Stimulated activated CD4-positive, alpha-beta T cell treated with anti-CD3 and anti-CD28 coated beads, Interleukin-4, amount 100 ng/mL, for 24 hours (primary cell): ENCODE measurements at regions not wholly inside any gene's neighbourhood (a gene's known extent, or its start where the extent isn't known, plus 50 kb on each side); places are given as distances from the start of the nearest gene placed in this dataset.
A peak's percentile ranks its signal among the peaks of the same experiment; 100 is the strongest.
"Not testable (repeated sequence)": the region's sequence is repeated elsewhere in the genome, so short reads cannot be mapped to it uniquely, and the experiment has no call there.

Experiments used
- DNase-seq: peaks from one replicate; pipeline ENCODE4 v3.0.0-alpha.2; 2020

- DNase-seq, result no peak
Measured at GRCh38 chr20:17834804-17835203, 133.8 kb downstream of the SNX5 start.

DNA sequence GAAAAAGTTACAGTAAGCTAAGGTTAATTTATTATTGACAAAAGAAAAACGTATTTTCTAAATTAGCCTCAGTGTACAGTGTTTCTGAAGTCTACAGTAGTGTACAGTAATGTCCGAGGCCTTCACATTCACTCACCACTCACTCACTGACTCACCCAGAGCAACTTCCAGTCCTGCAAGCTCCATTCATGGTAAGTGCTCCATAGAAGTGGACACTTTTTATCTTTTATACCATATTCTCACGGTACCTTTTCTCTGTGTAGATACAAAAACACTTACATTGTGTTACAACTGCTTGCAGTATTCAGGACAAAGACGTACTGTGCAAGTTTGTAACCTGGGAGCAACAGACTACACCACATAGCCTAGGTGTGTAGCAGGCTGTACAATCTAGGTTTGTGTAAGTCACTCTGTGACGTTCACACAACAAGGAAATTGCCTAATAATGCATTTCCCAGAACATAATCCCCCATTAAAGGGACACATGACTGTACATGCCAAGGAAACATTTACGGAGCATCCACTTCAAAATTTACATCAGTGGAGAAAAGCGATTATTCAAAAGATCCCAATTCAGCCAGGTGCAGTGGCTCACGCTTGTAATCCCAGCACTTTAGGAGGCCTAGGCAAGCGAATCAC lies 133.4 kb downstream of the BANF2 start:
- no peak for DNase-seq

DNA sequence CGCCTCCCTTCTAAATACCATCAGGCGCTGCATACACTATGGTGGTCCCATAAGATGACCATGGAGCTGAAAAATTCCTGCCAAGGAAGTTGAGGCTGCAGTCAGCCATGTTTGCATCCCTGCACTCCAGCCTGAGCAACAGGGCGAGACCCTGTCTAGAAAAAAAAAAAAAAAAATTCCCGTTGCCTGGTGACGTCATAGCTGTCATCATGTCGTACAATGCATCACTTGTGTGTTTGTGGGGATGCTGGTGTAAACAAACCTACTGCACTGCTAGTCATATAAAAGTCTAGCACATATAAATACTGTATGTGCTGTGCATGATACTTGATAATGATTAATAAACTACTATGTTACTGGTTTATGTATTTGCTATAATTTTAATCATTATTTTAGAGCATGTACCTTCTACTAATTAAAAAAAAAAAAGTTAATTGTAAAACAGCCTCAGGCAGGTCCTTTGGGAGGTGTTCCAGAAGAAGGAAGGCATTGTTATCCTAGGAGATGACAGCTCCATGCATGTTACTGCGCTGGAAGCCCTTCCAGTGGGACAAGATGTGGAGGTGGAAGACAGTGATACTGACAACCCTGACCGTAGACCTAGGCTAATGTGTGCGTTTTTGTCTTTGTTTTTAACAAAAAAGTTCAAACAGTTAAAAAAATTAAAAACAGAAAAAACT lies 132.6 kb downstream of the BANF2 start:
- no peak for DNase-seq

DNA sequence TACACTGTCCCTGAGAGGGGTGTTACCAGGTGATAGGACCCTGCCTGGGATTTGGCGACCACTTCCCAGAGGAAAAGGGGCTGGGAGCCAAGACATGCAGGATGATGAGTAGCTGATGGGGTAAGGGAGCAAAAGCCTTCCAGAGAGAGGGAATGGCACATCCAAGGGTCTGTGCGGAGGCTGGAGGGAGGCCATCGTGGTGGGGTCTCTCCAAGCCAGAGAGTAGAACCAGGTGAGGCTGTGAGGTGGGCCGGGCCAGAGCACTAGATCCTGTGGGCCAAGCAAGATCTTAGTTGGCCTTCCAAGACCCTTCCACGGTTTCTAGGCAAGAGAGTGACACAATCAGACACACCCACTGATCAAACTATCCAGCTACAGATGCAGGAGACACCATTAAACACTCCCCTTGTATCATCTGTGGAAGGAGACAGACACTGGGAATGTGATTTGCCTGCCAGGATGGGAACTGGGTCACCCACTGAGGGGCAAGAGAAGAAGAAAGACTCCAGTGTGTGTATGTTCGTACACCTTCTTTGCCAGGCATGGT lies 128.9 kb downstream of the BANF2 start:
- DNase-seq, result no peak

GRCh38 chr20:17827759-17828559 lies 128.2 kb downstream of the BANF2 start:
- no peak for DNase-seq

DNA sequence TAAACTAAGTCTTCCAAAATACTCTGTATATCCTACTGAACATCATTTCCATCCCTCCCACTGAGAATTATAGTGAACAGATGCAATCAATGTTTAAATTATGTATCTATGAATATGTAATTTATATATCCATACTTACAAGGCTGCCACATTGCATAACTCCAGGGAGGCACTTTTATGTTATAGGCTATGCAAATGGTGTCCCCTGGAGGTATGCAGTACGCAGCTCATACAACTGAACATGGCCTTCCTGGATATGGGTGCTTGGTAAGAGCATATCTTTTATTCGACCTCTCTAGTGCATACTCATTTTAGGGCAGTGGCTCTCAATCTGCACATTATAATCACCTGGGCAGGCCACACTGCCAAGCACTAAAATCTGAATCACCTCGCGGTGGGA lies 127.3 kb downstream of the BANF2 start:
- no peak for DNase-seq

GRCh38 chr20:17825960-17826843 lies 126.4 kb downstream of the BANF2 start:
- DNase-seq, result peak; percentile 20

- no peak for DNase-seq
Measured at GRCh38 chr20:17825252-17825959, 125.6 kb downstream of the BANF2 start.

- no peak for DNase-seq
Measured at GRCh38 chr20:17824676-17825251, 125.0 kb downstream of the BANF2 start.

GRCh38 chr20:17823409-17824144 lies 123.8 kb downstream of the BANF2 start:
- DNase-seq, result no peak

DNA sequence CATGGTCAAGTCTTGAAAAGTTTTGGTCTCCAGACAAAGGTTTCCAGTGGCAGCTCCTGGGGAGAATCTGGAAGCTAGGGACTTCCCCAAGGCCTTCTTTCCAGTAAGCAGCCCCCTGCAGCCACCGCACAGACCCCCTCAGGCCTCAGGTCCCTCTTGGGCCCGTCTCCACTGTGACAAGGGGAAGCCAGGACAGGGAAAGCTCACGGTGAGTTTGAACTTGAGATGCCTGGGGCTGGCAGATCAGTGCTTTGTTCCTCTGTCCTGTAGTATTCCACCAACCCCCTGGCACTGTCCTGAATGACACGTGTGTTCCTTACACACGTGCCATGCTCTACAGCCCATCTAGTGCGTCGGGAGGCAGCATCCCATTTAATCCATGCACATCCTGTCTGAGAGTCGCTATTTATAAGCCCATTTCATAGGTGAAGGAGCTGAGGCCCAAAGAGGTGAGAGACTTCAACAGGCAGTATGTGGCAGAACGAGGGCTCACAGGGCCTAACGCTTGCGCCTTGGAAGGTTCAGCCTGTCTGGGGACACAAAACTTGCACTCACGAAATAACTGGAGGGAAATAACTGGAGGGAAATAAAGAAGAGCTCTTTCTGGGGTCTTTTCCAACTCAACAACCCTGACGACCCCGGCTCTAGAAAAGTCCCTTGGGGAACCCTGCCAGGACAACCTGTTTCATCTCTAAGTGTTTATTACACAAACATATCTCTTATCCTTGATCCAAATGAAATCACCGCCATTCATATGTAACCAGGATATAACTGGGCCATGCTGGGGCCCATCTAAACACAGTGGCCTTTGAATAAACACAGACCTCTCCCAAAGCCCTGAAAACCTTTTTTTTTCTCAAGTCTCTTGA lies 123.0 kb downstream of the BANF2 start:
- no peak for DNase-seq

DNA sequence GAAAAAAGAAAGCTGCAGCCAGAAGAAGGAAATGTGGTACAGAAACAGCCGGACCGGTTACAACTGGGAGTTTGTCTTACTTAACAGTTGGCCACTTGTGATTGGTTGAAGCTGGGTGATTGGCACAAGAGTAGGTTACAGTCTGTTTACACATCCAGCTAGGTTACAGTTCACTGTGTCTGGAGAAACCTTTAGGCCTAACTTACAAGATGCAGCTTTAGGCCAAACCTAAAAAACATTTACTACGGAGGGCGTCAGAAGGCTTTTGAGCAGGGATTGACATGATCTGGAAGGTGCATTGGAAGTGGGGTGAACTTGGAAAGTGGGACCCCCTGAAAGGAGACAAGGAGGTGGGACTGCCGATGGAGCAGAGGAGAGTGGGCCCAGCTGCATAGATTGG lies 122.3 kb downstream of the BANF2 start:
- DNase-seq, result no peak

DNA sequence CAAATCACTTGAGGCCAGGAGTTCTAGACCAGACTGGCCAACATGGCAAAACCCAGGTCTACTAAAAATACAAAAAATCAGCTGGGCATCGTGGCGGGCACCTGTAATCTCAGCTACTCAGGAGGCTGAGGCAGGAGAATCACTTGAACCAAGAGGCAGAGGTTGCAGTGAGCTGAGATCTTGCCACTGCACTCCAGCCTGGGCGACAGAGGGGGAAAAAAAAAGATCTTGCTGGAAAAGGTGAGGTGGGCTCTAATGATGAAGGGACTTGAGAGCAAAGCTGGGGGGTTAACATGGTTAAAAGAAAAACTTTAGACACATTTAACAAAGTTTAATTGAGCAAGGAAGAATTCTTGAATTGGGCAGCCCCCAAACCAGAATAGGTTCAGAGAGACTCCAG lies 121.8 kb downstream of the BANF2 start:
- not testable (repeated sequence) for DNase-seq

GRCh38 chr20:17819395-17820093 lies 119.8 kb downstream of the BANF2 start:
- DNase-seq, result no peak

DNA sequence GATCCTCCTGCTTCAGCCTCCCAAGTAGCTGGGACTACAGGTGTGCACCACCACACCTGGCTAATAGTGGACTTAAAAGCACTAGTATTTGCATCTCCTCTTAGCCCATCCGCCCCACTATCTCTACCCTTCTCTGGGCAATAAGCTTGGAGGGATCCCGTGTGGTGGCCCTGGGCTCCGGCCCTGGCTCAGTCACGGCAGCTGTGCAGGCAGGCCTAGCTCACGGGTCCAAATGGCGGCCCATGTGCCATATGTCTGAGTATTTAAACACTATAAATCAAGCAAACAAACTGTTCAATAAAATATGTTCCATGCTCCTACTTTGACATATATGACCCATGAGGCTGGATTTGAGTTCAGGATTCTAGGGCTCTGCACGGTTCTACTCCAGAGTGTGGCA lies 118.4 kb downstream of the BANF2 start:
- no peak for DNase-seq

GRCh38 chr20:17816804-17817587 lies 117.2 kb downstream of the BANF2 start:
- DNase-seq, result no peak

DNA sequence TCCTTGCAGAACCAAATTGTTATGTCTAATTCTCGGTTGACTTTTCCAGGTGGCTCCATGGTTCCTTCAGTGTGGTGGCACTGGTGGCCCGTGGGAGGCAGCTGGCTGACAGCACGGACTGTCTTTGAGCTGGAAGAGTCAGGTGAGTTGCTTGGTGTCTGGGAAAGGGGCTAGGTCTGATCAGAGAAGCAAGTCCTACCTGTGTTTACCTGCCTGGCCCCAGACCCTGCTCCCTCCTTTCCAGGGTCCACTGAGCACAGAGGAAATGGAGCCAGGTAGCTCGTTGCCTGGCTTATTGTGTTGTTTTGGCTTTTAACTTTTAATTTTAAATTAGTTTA lies 111.8 kb downstream of the BANF2 start:
- no peak for DNase-seq

- DNase-seq, result no peak
Measured at GRCh38 chr20:17810847-17811627, 111.3 kb downstream of the BANF2 start.
